ENCODE measurements at regions not wholly inside any gene's neighbourhood (a gene's known extent, or its start where the extent isn't known, plus 50 kb on each side); places are given as distances from the start of the nearest gene placed in this dataset.

GRCh38 chr13:103312467-103312866, 246.2 kb upstream of the SLC10A2 start:
- Histone ChIP-seq H3K9me3 (no peaks in the 10 kb centered on the region), H3K4me1 (no peaks in the 10 kb centered on the region), H3K36me3 (no peaks in the 10 kb centered on the region), H3K27me3 (no peaks in the 10 kb centered on the region), H3K27ac (no peak overlapping the region), H3K4me3 (no peak overlapping the region)
- no peak for TF ChIP-seq CTCF (IDR thresholded peaks at IDR 0.05)
- DNase-seq (ENCODE audit: low spot score in 2 of 2), result no peak
- intact Hi-C loops (cut with DNase I), result no loop called here

GRCh38 chr13:103308667-103309066, 242.4 kb upstream of the SLC10A2 start:
- no peaks in the 10 kb centered on the region for H3K9me3 ChIP-seq
- no peak overlapping the region for H3K4me3 ChIP-seq
- no peak overlapping the region for H3K27ac ChIP-seq
- no peaks in the 10 kb centered on the region for H3K4me1 ChIP-seq
- DNase-seq (ENCODE audit: low spot score in 2 of 2), result no peak
- no peaks in the 10 kb centered on the region for H3K27me3 ChIP-seq
- no peaks in the 10 kb centered on the region for H3K36me3 ChIP-seq
- TF ChIP-seq CTCF (IDR thresholded peaks at IDR 0.05), result no peak
- intact Hi-C loops (cut with DNase I), result no loop called here

GRCh38 chr13:103306163-103306562, 239.9 kb upstream of the SLC10A2 start:
- intact Hi-C loops (cut with DNase I), result no loop called here
- Histone ChIP-seq H3K9me3 (no peaks in the 10 kb centered on the region), H3K27ac (no peak overlapping the region), H3K4me3 (no peak overlapping the region), H3K4me1 (no peaks in the 10 kb centered on the region), H3K36me3 (no peaks in the 10 kb centered on the region), H3K27me3 (no peaks in the 10 kb centered on the region)
- TF ChIP-seq CTCF (IDR thresholded peaks at IDR 0.05), result no peak
- DNase-seq (ENCODE audit: low spot score in 2 of 2), result no peak

- H3K36me3 ChIP-seq, result no peaks in the 10 kb centered on the region
- TF ChIP-seq CTCF (IDR thresholded peaks at IDR 0.05), result no peak
- no peak for DNase-seq (ENCODE audit: low spot score in 2 of 2)
- H3K9me3 ChIP-seq, result no peaks in the 10 kb centered on the region
- H3K27ac ChIP-seq, result no peak overlapping the region
- no peaks in the 10 kb centered on the region for H3K4me1 ChIP-seq
- H3K27me3 ChIP-seq, result no peaks in the 10 kb centered on the region
- no peak overlapping the region for H3K4me3 ChIP-seq
- intact Hi-C loops (cut with DNase I), result no loop called here
Measured at GRCh38 chr13:103303078-103303651, 236.9 kb upstream of the SLC10A2 start.

- Histone ChIP-seq H3K36me3 (no peaks in the 10 kb centered on the region), H3K4me1 (no peaks in the 10 kb centered on the region), H3K27ac (no peak overlapping the region), H3K4me3 (no peak overlapping the region), H3K27me3 (no peaks in the 10 kb centered on the region), H3K9me3 (no peaks in the 10 kb centered on the region)
- DNase-seq (ENCODE audit: low spot score in 2 of 2), result no peak
- no peak for TF ChIP-seq CTCF (IDR thresholded peaks at IDR 0.05)
- intact Hi-C loops (cut with DNase I), result no loop called here
Measured at GRCh38 chr13:103302676-103303075, 236.5 kb upstream of the SLC10A2 start.

GRCh38 chr13:103299079-103299478, 232.9 kb upstream of the SLC10A2 start:
- TF ChIP-seq CTCF (IDR thresholded peaks at IDR 0.05), result no peak
- DNase-seq (ENCODE audit: low spot score in 2 of 2), result no peak
- H3K4me3 ChIP-seq, result no peak overlapping the region
- H3K36me3 ChIP-seq, result no peaks in the 10 kb centered on the region
- H3K9me3 ChIP-seq, result no peaks in the 10 kb centered on the region
- no peaks in the 10 kb centered on the region for H3K4me1 ChIP-seq
- H3K27me3 ChIP-seq, result no peaks in the 10 kb centered on the region
- no peak overlapping the region for H3K27ac ChIP-seq
- intact Hi-C loops (cut with DNase I), result no loop called here

Measured in ascending aorta (tissue), 2 donors.